Urothelium cell line (cell line): ENCODE measurements at regions not wholly inside any gene's neighbourhood (a gene's known extent, or its start where the extent isn't known, plus 50 kb on each side); places are given as distances from the start of the nearest gene placed in this dataset.
"Not testable (repeated sequence)": the region's sequence is repeated elsewhere in the genome, so short reads cannot be mapped to it uniquely, and the experiment has no call there.

Experiments
- DNase-seq: peaks from one replicate; pipeline ENCODE4 v3.0.0; 2011; ENCODE audit warnings: low spot score, mixed read lengths
- FAIRE-seq: peaks from 2 replicates; lab custom pipeline; 2011; peaks lifted over from hg19 to GRCh38; lab: Jason Lieb, UNC

DNA sequence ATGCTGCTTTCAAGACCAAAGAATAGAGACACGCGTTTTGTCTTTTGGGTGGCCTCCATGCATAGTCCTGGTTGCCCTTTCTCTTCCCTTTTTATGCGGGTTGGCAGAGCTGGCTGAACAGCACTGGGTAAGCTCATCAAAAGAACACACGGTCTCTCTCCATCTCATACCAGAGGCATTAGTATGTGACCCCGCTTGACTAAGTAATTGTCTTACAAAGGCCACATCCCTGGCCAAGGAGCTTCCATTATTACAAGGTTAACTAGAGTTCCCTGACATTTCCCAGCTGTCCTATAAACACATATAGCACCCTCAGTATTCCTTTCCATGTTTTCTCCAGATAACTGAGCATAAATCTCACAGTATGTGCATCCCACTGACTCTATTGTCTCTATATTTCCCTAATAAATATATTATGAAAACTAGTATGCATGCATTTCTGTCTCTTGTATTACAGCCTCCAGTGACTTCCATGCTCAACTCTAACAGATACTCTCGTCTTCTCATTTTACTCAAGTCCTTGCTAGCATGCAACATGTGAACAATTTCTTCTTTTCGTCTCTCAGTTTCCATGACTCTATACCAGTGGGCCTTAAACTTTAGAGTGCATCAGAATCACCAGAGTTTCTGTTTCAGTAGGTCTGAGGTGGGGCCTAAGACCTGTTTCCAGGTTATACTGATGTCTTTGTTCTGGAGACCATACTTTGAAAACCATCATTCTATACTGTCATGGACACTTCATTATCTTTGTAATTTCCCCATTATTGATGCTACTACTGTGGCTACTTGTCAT is 247.7 kb upstream of the ARSJ start:
- no peak for FAIRE-seq

DNA sequence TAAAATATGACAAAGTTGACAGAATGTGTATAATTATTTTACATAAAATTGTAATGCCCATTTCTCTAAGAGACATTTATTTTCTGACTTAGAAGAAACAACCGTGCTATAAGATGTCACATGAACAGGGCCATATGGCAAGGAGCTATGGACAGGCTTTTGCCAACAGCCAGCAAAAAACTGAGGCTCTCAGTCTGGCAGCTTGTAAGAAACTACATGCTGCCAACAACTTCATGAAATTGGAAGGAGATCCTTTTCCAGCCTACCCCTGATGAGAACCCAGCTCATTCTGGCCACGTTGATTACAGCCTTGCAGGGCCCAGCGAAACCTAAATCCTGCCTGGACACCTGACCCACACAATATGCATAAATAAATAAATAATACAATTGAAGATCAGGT is 250.3 kb upstream of the ARSJ start:
- no peak for FAIRE-seq
- DNase-seq = no peak

More for the DNA sequence above, 247.7 kb upstream of the ARSJ start:
- DNase-seq = no peak

DNA sequence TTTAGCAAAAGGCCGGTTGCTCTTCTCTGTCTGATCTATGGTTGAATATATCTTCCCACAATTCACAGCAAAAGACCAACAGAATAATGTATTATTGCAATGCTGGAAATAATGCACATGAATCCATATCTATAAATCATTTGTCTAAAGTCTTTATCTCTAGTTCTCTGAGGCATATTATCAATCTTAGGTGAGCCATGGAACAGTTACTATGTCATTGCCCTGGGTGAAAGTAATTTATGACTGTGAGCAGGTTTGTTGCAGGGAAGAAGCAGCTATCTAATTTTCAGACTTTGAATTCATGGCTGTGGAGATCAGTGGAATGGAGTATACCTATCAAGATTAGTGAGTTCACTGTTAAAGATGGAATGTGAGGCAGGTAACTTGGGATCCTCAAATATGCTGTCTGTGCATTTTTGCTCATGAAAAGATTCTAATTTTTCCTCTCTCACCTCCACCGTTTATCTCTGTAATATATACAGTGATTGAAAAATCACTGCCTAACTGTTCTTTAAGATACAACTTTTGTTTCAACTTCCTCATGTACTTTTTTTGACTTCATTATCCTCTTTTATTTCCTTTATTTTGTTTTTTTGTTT is 256.8 kb upstream of the ARSJ start:
- DNase-seq (no peak), FAIRE-seq (no peak)

DNA sequence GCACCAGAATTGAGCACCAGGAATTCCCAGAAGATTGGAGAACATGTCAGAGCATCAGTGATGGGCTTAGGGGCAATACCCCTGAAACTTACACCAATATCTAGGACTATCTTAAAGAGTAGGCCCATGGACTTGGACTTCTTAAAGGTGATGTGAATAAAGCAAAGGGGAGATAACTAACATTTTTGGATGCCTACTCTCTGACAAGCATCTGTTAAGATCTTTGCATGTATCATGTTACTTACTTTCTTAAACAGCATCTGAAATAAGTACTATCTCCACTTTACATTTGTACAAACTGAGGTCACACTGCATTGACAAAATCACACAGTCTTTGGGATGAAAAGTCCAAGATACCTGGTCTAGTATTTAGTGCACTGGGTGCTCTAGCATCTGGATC is 258.6 kb upstream of the ARSJ start:
- DNase-seq (no peak), FAIRE-seq (no peak)

DNA sequence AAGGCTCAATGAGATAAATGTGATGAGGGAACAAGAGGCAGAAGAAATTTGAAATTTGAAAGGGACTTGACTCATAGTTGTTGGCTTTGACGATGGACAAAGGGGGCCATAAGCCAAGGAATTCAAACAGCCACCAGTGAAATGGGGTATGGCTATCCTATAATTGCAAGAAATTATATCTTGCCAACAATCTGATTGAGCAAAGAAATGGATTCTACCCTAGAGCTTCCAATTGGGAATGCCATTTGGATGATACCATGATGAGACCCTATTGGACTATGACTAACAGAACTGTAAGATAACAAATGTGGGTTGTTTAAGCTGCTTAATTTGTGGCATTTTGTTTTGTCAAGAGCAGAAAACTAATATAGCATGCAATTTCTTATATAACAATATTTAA is 270.1 kb upstream of the ARSJ start:
- DNase-seq (no peak), FAIRE-seq (no peak)

DNA sequence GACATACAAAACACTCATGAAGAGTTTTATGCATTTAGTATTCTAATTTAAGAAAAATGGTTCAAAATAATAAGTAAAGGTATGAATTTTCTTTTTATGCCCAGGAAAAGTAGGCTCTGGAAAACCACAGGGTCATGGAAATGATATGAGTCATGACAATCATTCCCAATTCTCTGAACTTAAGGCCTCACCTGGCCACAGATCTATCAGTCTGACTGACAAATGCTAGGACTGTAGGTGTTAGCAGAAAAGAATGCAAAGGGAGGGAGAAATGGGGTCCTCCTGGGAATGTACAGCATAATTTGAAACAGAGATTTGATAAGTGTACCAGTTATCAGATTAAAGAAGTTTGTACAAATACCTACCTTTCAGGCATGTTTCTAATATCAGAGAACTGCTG is 270.5 kb upstream of the ARSJ start:
- FAIRE-seq (peak; percentile 32), DNase-seq (peak; percentile 18)

DNA sequence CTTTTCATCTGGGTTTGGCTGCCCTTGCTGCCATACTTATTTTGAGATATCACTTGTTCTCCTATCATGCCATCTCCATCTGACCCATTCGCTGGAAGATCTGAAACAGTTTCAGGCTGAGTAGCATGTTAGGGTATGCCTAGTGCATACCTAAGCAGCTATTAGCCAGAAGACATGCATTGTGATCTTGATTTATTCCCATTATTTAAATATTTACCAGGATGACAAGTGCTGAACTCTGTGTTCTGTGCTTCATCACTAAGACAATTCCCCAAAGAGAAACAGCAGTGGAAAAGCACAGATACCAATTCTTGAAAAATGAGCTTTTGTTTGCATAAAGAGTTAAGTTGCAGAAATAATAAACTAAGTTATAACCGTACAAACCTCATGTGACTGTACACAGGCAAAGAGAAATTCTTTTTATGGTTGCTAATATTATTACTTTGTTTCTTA is 271.0 kb upstream of the ARSJ start:
- DNase-seq = no peak
- FAIRE-seq = no peak

DNA sequence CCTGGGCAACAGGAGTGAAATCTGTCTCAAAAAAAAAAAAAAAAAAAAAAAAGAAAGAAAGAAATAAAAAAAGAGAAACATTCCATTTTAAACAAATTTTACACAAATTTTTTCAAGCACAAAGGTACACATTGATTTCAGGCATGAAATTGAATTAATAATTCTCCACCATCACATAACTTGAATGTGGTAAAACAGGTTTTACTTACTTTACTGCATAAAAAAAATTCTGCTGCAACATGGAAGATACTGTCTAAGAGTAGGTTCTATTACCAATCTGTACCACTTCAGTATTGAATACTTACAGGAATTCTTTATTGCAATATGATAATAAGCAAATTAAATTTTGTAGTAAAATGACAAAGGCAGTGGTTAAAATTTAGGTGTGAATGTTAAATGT is 271.6 kb upstream of the ARSJ start:
- peak; percentile 40 for FAIRE-seq
- no peak for DNase-seq

DNA sequence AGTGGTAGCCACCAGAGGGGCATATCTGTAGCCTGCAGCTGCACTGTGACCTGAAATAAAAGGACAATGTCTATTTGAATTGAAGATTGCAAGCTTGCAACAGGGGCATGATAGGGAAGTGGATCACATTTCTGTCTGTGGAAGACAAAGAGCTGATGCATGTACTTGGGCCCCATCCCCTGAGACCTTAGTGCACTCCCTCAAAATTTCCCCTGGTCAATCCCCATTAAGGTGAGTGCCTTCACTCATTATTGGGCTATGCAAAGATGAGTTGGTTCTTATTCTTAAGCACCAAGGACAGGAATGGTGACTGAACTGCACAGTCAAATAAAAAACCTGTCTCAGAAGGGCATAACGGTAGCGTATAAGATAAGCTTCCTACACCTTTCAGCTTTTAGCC is 273.1 kb upstream of the ARSJ start:
- FAIRE-seq = no peak
- DNase-seq = no peak

DNA sequence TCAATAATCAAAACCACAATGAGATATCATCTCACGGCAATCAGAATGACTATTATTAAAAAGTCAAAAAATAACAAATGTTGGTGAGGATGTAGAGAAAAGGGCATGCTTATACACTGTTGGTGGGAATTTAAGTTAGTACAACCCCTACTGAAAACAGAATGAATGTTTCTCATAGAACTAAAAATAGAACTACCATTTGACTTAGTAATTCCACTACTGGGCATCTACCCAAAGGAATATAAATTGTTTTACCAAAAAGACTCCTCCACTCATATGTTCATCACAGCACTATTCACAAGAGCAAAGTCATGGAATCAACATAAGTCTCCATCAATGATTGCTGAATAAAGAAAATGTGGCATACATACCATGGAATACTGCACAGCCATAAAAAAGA is 278.1 kb upstream of the ARSJ start:
- DNase-seq (no peak), FAIRE-seq (no peak)

DNA sequence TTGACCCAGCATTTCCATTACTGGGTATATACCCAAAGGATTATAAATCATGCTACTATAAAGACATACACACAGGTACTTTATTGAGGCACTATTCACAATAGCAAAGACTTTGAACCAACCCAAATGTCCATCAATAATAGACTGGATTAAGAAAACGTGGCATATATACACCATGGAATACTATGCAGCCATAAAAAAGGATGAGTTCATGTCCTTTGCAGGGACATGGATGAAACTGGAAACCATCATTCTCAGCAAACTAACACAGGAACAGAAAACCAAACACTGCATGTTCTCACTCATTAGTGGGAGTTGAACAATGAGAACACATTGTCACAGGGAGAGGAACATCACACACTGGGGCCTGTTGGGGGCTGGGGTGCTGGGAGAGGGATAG is 283.0 kb upstream of the ARSJ start:
- FAIRE-seq = not testable (repeated sequence)

DNA sequence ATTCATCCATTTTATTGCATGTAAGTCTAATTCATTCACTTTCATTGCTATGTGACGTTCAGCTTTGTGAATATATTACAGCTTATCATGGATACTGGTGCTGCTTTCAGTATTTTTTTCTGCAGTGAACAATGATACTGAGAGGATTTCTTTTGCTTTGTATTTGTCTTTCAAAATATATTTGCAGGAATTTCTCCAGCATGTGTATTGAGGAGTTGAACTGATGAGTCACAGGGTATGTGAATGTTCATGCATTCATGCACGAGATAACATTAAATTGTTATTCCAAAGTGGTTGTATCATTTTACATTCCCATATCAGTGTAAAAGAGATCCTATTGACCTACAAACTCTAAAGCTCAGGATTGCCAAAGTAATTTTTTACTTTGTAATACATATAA is 283.8 kb upstream of the ARSJ start:
- DNase-seq = no peak
- no peak for FAIRE-seq

More for the DNA sequence above, 283.0 kb upstream of the ARSJ start:
- not testable (repeated sequence) for DNase-seq

DNA sequence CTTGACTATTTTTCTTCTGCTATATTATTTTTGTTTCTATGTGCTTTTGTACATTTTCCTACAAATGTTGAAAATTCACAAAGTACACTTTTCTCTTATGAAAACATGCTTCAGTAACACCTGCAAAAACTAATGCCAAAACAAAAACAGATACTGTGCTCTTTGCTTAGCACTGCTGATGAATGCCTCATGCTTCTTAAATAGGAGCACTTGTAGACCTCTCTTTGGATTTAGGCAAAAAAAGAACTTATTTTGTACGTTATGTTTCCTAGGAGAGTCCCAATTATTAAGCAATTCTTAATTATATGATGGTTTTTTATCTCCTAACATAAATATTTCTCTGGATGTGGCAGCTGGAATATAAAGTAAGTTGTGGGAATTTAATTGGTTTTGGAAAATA is 285.0 kb upstream of the ARSJ start:
- no peak for FAIRE-seq
- DNase-seq = no peak

DNA sequence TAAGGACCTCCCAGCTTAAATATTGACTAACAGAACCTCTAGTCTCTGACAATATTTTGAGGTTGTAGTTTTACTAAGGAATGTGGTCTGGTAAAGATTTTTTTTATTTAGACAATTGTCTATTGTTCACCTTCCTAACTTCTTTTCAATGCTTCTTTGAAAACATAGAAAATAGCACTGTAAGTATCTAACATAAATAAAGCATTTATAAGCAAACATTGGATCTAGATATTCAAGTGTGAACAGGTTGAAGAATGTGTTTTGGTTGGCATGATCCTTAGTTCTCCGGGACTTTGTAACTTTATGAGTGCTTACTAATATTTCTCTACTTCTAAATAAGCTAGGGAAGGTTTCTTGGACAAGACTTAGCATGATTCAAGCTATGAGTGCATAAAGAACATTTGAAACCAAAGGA is 285.4 kb upstream of the ARSJ start:
- no peak for FAIRE-seq

DNA sequence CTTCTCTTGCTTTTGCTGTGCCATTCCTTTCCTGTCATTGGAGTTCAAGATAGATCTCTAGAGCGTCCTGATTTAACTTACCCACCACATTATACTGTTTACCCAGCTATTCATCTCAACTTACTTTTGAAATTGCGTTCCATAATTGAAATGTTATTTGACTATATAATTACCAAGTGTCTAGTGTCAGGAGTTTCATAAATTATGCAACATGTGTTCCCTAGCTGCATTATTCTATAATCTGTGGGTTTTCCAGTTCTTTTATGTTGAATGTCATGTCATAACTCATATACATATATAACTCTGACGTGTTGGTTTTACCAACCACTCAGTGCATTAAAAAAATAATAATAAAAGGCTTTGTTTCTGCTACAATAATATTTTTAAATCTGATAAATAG is 285.9 kb upstream of the ARSJ start:
- FAIRE-seq = no peak

More for the DNA sequence above, 285.4 kb upstream of the ARSJ start:
- DNase-seq = no peak

DNA sequence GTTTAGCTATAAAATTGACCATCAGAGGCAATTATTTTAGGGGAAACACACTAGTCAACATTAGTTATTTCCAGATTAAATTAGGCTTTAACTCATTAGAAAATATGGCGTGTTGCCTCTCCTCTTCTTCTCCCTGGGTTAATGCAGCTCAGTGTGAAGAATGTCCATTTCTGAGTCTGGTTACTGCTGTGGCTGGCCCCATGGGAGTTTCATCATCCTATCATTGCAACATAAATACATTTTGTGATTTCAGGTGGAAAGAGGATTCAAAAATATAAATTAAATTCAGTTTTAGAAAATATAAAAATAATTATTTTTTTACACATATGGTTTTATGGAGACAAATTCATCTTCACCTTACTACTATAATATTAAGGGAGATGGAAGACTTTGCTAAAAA is 288.5 kb upstream of the ARSJ start:
- DNase-seq (no peak), FAIRE-seq (no peak)

More for the DNA sequence above, 285.9 kb upstream of the ARSJ start:
- DNase-seq = no peak

DNA sequence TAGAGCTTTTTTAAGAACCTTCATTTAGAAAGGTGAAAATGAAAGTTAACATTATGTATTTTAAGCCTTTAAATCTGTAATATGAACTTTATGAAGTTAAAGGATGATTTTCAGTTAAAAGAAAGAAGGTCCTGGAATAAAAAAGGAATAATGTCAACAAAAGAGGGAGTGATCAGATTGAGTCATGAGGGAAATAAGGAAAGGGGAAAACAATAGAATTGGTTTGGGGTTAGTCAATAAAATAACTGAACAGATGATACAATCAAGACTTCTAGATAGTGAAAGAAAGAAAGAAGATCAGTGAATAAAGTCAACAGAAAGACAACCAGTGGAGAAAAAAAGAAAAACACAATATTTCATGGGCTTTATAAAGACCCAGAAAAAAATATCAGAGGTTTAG is 291.6 kb upstream of the ARSJ start:
- DNase-seq = no peak

DNA sequence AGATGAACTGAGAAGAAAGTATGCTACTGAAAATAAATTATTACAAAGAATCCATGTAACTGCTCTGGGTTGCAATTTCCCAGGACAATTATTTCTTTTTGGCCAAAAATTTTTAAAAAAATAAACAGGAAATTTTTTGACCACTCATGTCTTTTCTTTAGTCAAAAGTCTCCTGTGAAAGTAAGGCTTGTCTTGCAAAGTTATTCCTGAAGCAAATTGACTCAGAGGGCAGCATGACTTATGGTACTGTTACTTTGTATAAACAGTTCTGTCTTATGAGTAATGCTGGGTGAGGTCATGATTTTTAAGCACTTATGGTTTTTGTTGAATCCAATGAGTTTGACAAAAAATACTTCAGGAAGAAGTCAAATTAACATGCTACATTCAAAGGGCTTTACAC is 292.8 kb upstream of the ARSJ start:
- FAIRE-seq = no peak
- DNase-seq = peak; percentile 48

More for the DNA sequence above, 291.6 kb upstream of the ARSJ start:
- FAIRE-seq = no peak

DNA sequence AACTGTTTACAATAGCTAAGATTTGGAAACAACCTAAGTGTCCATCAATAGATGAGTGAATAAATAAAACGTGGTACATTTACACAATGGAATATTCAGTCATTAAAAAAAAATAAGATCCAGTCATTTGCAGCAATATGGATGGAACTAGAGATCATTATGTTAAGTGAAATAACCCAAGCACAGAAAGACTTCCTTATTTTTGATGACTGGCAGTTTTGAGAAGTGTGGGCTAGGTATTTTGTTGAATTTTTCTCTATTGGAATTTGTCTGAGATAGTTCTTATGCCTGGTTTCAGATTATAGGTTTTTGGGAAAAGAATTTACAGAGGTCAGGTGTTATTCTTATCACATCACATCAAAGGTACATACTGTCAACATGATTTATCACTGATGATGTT is 293.8 kb upstream of the ARSJ start:
- DNase-seq = no peak
- no peak for FAIRE-seq

DNA sequence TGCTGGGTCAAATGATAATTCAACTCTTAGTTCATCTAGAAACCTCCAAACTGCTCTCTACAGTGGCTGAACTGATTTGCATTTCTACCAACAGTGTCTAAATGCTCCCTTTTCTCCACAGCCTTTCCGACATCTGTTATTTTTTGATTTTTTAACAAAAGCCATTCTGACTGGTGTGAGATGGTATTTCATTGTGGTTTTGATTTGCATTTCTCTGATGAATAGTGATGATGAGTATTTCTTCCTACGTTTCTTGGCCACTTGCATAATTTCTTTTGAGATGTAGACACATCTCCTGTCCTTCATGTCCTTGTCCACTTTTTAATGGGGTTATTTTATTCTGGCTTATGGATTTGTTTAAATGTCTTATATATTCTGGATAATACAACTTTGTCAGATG is 298.2 kb upstream of the ARSJ start:
- FAIRE-seq (no peak), DNase-seq (no peak)

DNA sequence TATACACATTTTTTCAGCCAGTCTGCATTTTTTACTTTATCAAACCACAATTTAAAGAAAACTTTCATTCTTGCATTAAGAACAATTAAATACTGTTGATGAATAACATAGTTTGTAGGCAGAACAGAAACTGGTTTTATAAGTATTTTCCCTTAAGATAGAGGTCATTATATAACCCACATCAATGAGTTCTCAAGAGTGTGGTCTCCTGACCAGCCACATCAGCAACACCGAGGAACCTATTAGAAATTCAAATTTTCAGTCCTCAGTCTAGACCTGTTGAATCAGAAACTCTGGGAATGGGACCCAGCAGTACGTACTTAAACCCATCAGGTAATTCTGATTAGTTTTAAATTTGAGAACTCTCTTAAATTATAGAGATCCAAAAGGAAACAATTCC is 299.6 kb upstream of the ARSJ start:
- no peak for DNase-seq
- no peak for FAIRE-seq

DNA sequence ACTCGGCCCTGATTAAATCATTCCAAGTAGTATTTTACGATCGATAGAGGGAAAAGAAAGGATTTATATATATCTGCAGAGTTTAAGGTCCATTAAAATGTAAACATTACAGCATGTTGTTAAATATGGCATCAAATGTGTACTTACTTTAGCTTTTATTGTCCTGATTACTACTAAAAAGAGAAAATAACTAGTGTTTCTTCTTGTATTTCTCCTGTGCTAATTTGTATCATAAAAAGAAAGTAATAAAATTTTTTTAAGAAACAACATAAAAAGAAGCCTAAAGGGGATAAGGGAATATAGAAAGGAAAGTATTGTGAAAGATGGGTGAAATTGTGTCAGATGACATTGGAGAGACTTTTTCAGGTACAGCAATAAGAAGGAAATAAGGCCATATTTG is 300.3 kb upstream of the ARSJ start:
- DNase-seq (no peak), FAIRE-seq (no peak)

DNA sequence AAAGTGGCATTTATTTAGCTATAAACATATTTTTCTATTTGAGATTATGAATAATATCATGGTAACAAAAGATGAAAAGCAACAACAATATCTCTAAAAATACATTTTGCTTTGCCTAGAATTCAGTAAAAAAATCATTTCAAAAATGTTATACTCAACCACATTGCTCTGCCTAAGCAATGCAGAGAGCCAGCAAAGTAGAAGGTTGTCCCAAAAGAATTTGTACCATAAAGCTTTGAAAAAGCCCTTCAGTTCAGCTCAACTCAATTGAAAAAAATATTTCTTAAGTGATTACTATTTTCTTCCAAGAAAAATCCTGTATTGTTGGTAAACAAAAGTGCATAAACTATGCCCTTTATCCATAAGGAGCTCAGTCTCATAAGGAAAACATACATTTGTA is 301.2 kb upstream of the ARSJ start:
- DNase-seq (no peak), FAIRE-seq (no peak)
